ENCODE measurements at regions not wholly inside any gene's neighbourhood (a gene's known extent, or its start where the extent isn't known, plus 50 kb on each side); places are given as distances from the start of the nearest gene placed in this dataset.

GRCh38 chr11:20256925-20257324 lies 96.7 kb upstream of the DBX1 start:
- no peak for TF ChIP-seq CTCF (conservative IDR thresholded peaks at IDR 0.05; ENCODE audit: low read depth, low read length)
- TF ChIP-seq EZH2 (IDR thresholded peaks at IDR 0.05; ENCODE audit: low read length, unreplicated experiment) = no peak
- TF ChIP-seq EZH2phosphoT487 (IDR thresholded peaks at IDR 0.05; ENCODE audit: borderline replicate concordance, low read length) = no peak
